ENCODE measurements at regions not wholly inside any gene's neighbourhood (a gene's known extent, or its start where the extent isn't known, plus 50 kb on each side); places are given as distances from the start of the nearest gene placed in this dataset.

DNA sequence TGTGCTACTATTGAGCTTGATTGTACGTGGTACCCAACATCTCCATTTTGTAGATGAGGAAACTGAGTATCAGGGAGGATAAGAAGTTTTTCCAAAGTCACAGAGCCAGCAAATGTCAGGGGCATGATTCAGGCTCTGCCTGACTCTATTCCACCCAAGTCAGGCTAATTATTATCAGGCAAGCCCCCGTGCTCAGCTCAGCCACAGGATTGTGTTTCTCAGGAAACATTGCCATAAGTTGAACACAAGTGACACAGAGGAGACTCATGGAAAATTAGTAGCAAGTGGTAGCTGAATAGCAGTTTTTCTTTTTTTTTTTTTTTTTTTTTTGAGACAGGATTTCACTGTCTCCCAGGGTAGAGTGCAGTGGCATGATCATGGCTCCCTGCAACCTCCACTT lies 260.5 kb downstream of the C1D start:
- Mint-ChIP-seq H3K4me3 (no peak overlapping the region), H3K9me3 (peaks cover 14% of the 10 kb centered on the region), H3K27ac (no peak overlapping the region), H3K4me1 (no peaks in the 10 kb centered on the region), H3K36me3 (ENCODE audit: low read depth) (no peaks in the 10 kb centered on the region), H3K27me3 (ENCODE audit: low read depth, poor library complexity) (peaks cover 10% of the 10 kb centered on the region)
- no peak for DNase-seq
- TF ChIP-seq, protein P1, sequence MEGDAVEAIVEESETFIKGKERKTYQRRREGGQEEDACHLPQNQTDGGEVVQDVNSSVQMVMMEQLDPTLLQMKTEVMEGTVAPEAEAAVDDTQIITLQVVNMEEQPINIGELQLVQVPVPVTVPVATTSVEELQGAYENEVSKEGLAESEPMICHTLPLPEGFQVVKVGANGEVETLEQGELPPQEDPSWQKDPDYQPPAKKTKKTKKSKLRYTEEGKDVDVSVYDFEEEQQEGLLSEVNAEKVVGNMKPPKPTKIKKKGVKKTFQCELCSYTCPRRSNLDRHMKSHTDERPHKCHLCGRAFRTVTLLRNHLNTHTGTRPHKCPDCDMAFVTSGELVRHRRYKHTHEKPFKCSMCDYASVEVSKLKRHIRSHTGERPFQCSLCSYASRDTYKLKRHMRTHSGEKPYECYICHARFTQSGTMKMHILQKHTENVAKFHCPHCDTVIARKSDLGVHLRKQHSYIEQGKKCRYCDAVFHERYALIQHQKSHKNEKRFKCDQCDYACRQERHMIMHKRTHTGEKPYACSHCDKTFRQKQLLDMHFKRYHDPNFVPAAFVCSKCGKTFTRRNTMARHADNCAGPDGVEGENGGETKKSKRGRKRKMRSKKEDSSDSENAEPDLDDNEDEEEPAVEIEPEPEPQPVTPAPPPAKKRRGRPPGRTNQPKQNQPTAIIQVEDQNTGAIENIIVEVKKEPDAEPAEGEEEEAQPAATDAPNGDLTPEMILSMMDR (IDR thresholded peaks at IDR 0.05), result no peak

DNA sequence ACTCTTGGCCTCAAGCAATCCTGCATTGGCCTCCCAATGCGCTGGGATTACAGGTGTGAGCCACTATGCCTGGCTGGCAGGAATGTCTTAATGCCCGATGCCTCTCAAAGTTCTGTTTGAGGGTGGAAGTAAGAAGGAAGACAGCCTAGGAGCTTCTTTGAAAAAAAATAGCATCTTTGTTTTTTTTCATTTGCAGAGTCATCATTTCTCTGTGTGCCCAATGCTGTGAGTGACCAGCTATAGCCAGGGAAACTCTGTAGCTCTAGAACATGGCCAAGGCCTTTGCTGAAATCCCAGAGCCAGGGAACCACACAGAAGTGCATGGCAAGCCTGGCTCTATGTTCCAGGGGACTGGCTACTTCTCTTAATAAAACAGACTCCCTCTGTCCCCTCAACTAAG lies 260.0 kb downstream of the C1D start:
- TF ChIP-seq, protein P1 (IDR thresholded peaks at IDR 0.05), result no peak
- no peak overlapping the region for H3K4me3 Mint-ChIP-seq
- H3K4me1 Mint-ChIP-seq, result no peaks in the 10 kb centered on the region
- H3K36me3 Mint-ChIP-seq (ENCODE audit: low read depth), result peaks cover under 1% of the 10 kb centered on the region
- peaks cover 15% of the 10 kb centered on the region for H3K27me3 Mint-ChIP-seq (ENCODE audit: low read depth, poor library complexity)
- peaks cover 18% of the 10 kb centered on the region for H3K9me3 Mint-ChIP-seq
- no peak for DNase-seq
- no peak overlapping the region for H3K27ac Mint-ChIP-seq

DNA sequence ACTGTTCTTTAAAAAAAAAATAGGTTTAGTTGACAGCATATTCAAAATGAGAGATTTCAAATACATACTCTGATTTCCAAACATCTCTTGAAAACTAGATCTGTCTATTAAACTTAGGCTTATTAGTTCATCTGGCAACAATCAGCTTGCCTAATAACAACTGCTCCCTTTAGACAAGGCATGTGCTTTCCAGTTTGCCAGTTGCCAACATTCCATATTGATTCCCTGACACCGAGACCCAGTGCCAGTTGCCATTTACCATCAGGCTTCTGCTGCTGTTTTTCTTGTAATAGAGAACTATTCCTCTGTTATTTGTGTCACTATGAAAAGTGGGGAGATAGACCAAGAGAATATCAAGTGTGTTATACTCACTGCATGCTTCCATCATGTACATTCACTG lies 256.0 kb downstream of the C1D start:
- Mint-ChIP-seq H3K27me3 (ENCODE audit: low read depth, poor library complexity) (peaks cover 18% of the 10 kb centered on the region), H3K36me3 (ENCODE audit: low read depth) (peaks cover 12% of the 10 kb centered on the region), H3K4me3 (no peak overlapping the region), H3K9me3 (peaks cover 51% of the 10 kb centered on the region), H3K27ac (no peak overlapping the region), H3K4me1 (no peaks in the 10 kb centered on the region)
- DNase-seq, result no peak
- TF ChIP-seq, protein P1 (IDR thresholded peaks at IDR 0.05), result no peak

DNA sequence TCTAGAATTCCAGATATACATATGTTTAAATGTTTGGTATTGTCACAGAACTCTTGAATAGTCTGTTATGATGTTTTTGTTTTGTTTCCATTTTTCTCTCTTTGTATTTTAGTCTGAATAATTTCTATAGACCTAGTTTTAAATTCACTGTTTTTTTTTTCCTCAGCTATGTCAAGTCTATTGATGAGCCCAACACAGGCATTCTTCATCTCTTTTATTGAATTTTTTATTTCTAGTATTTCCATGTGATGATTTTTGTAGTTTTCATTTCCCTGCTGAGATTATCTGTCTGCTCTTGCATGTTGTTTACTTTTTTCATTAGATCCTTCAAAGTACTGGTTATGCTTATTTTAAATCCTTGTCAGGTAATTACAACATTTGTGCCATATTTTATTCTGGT lies 254.7 kb downstream of the C1D start:
- TF ChIP-seq, protein P1 (IDR thresholded peaks at IDR 0.05), result no peak
- Mint-ChIP-seq H3K27me3 (ENCODE audit: low read depth, poor library complexity) (peaks cover 18% of the 10 kb centered on the region), H3K27ac (no peak overlapping the region), H3K4me1 (no peaks in the 10 kb centered on the region), H3K4me3 (no peak overlapping the region), H3K9me3 (peaks cover 64% of the 10 kb centered on the region), H3K36me3 (ENCODE audit: low read depth) (peaks cover 17% of the 10 kb centered on the region)
- no peak for DNase-seq

DNA sequence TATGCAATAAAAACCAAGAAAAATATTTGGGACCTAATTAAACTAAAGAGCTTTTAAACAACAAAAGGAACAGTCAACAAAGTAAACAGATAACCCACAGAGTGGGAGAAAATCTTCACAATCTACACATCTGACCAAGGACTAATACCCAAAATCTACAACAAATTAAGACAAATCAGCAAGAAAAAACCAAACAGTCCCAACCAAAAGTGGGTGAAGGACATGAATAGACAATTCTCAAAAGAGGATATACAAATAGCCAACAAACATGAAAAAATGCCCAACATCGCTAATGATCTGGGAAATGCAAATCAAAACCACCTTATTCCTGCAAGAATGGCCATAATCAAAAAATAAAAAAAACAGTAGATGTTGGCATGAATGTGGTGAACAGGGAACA lies 250.1 kb downstream of the C1D start:
- peaks cover 19% of the 10 kb centered on the region for H3K36me3 Mint-ChIP-seq (ENCODE audit: low read depth)
- no peak overlapping the region for H3K27ac Mint-ChIP-seq
- no peak overlapping the region for H3K4me3 Mint-ChIP-seq
- no peaks in the 10 kb centered on the region for H3K4me1 Mint-ChIP-seq
- peaks cover 4% of the 10 kb centered on the region for H3K27me3 Mint-ChIP-seq (ENCODE audit: low read depth, poor library complexity)
- peaks cover 62% of the 10 kb centered on the region for H3K9me3 Mint-ChIP-seq
- DNase-seq, result no peak
- TF ChIP-seq, protein P1 (IDR thresholded peaks at IDR 0.05), result no peak

DNA sequence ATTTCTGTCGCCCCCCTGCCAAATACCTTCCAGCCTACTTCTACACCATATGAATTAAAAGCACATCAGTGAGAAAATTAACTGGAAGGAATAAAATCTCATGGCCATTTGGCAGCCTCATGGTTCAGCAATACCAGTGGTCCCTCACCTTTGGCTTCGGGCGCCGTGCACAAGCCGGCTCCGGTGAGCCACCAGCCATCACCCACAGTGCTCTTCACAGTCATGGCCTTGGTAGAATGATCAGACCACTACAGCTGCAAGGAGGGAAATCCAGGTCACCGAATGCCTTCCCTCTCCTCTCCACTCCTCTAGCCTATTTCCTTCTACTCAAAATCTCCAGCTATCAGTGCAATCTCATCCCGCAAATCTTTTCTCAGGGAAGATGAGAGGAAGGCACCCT lies 239.1 kb downstream of the C1D start:
- DNase-seq, result no peak
- peaks cover 18% of the 10 kb centered on the region for H3K9me3 Mint-ChIP-seq
- no peak overlapping the region for H3K27ac Mint-ChIP-seq
- H3K4me3 Mint-ChIP-seq, result no peak overlapping the region
- peaks cover 7% of the 10 kb centered on the region for H3K36me3 Mint-ChIP-seq (ENCODE audit: low read depth)
- H3K27me3 Mint-ChIP-seq (ENCODE audit: low read depth, poor library complexity), result peaks cover 4% of the 10 kb centered on the region
- H3K4me1 Mint-ChIP-seq, result peaks cover 43% of the 10 kb centered on the region
- TF ChIP-seq, protein P1 (IDR thresholded peaks at IDR 0.05), result no peak

Data from nephron progenitor cell (in vitro differentiated cells).